ENCODE measurements at regions not wholly inside any gene's neighbourhood (a gene's known extent, or its start where the extent isn't known, plus 50 kb on each side); places are given as distances from the start of the nearest gene placed in this dataset.

- DNase-seq (ENCODE audit: low read depth in 2 of 3, low spot score in 1 of 3), result no peak
These were observed 299.3 kb downstream of the FBXW7 start for GRCh38 chr4:152236519-152237056.

DNA sequence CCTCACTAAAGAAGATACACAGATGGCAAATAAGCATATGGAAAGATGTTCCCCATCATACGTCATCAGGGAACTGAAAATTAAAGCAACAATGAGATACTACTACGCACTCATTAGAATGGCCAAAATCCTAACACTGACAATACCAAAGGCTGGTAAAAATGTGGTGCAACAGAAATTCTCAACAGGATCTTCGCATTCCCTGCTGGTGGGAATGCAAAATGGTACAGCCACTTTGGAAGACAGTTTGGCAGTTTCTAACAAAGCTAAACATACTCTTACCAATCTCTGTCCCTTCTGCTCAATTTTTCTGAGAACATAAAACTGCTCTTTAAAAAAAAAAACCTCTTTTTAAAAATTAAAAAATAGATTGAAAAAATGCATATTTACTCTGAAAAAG lies 300.2 kb downstream of the FBXW7 start:
- no peak for DNase-seq (ENCODE audit: low read depth in 2 of 3, low spot score in 1 of 3)

- no peak for DNase-seq (ENCODE audit: low read depth in 2 of 3, low spot score in 1 of 3)
These were observed 301.3 kb downstream of the FBXW7 start for GRCh38 chr4:152234571-152234970.

DNA sequence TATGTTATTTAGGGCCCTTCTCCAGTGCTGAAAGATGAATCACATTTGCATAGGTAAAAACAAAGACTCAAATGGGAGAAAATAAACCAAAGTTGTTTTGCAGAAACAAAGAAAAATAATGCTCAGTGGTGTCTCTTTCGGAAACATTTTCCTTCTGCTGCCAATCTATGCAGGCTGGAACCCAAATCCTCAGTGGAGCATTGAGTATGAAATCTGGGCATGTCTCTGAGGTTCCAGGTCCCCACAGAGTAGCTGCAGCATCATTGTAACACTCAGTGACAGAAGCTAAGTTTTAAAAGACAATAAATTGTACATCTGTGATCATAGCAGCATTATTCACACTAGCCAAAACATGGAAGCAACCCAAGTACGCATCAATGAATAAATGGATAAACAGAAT lies 303.6 kb downstream of the FBXW7 start:
- DNase-seq (ENCODE audit: low read depth in 2 of 3, low spot score in 1 of 3), result no peak

- DNase-seq (ENCODE audit: low read depth in 2 of 3, low spot score in 1 of 3), result no peak
These were observed 306.1 kb downstream of the FBXW7 start for GRCh38 chr4:152229782-152230289.

DNA sequence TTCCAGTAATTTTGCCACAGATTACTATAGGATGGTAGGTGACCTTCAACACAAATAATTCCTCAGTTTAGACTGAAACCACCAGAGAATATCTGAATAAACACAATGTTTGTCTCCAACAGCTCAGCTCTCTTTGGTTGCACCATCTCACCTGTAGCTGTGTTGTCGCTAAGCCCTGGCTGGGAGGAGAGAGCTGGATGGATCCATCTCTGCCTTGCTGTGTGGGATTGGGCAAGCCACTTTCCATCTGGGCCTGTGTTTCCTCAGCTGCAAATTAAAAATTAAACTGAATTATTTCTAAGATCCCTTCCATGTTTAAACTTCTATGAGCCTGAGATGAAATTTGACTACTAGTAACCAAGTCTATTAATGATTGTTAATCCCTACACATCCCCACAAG lies 310.2 kb downstream of the FBXW7 start:
- no peak for DNase-seq (ENCODE audit: low read depth in 2 of 3, low spot score in 1 of 3)

DNA sequence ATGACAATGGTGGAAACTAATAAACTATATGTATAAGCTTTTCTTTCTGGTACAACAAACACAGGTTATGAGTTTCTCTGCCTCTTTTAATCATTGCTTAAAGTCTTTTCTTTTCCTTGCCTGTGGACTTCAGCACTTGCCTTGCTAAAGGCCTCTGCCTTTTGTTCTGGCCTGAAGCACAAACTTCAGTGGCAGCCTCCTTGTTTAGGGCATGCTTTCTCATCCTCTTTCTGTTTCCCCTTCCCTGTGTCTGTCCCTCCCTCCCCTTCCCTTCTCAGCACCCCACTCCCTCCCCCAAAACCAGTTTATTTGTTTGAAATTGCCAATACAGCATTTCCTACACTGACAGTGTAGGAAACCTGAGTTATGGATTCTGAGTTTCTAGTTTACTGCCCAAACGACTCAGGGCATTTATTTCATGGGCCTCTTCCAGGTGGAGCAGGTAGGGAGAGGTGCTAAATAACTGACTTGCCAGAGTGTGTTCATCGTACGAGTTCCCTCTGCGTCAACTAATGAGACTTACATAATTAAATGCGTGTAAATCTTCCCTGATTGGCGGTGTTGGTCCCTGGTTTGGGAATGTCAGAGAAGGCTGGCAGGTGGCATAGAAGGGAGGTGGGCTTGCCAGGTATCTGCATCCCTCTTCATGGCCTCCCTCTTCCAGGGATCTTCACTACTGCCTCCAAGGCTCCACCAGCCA lies 311.0 kb downstream of the FBXW7 start:
- no peak for DNase-seq (ENCODE audit: low read depth in 2 of 3, low spot score in 1 of 3)

- no peak for DNase-seq (ENCODE audit: low read depth in 2 of 3, low spot score in 1 of 3)
These were observed 311.7 kb downstream of the FBXW7 start for GRCh38 chr4:152224223-152224622.

GRCh38 chr4:152223600-152223999 lies 312.3 kb downstream of the FBXW7 start:
- no peak for DNase-seq (ENCODE audit: low read depth in 2 of 3, low spot score in 1 of 3)

DNA sequence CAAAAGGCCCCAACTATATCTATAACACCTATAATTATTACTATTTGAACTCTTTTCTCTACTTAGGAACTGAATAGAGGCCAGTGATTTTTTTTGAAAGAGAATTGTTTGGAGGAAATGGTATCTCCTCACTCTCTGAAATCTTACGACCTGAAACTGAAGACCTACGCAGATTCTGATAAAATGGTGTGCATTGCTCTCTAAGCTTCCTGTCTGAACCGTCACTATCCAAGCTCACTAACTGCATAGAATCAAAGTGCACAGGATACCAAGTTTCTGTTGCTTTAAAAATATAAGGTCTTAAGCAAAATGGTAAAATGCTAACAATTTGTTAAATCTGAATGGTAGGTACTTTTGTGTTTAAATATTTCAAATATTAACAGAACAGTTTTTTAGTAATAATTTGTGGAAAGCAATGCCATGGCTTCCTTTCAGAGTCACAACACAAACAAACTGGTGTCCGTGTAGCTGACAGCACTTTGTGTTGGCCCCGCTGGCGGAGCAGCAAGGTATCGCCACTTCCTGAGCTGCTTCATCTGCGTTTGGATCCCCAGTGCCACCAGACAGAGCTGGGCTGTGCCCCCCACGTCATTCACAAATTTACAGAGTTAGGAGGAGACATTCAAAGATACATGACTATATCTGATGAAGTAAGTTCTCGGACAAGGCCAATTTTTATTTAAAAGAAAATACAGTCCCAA lies 313.9 kb downstream of the FBXW7 start:
- DNase-seq (ENCODE audit: low read depth in 2 of 3, low spot score in 1 of 3), result no peak

GRCh38 chr4:152220201-152220666 lies 315.7 kb downstream of the FBXW7 start:
- DNase-seq (ENCODE audit: low read depth in 2 of 3, low spot score in 1 of 3), result peak; percentile 2 to 33 (median 16)

GRCh38 chr4:152218576-152218975 lies 317.3 kb downstream of the FBXW7 start:
- DNase-seq (ENCODE audit: low read depth in 2 of 3, low spot score in 1 of 3), result no peak

- no peak for DNase-seq (ENCODE audit: low read depth in 2 of 3, low spot score in 1 of 3)
These were observed 318.0 kb downstream of the FBXW7 start for GRCh38 chr4:152217896-152218295.

GRCh38 chr4:152211936-152212653 lies 323.8 kb downstream of the FBXW7 start:
- DNase-seq (ENCODE audit: low read depth in 2 of 3, low spot score in 1 of 3), result no peak

- no peak for DNase-seq (ENCODE audit: low read depth in 2 of 3, low spot score in 1 of 3)
These were observed 326.0 kb downstream of the FBXW7 start for GRCh38 chr4:152209772-152210493.

DNA sequence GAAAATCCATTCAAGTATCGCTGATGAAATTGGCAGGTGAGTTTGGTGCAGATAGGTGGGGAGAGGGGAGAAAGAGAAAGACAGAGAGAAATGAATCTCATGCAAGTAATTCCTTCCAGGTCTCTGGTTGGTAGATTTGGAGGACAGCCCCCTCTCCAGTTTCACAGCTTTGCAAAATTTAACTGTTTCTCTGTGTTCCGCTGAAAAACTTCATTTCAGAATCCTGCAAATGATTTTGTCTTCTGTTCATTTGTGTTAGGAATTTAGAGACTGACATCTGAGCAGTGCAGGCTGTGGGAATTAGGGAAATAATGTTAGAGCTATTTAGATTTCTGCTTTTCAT lies 328.5 kb downstream of the FBXW7 start:
- DNase-seq (ENCODE audit: low read depth in 2 of 3, low spot score in 1 of 3), result no peak

GRCh38 chr4:152206646-152207377 lies 329.1 kb downstream of the FBXW7 start:
- no peak for DNase-seq (ENCODE audit: low read depth in 2 of 3, low spot score in 1 of 3)

GRCh38 chr4:152206185-152206584 lies 329.7 kb downstream of the FBXW7 start:
- no peak for DNase-seq (ENCODE audit: low read depth in 2 of 3, low spot score in 1 of 3)

DNA sequence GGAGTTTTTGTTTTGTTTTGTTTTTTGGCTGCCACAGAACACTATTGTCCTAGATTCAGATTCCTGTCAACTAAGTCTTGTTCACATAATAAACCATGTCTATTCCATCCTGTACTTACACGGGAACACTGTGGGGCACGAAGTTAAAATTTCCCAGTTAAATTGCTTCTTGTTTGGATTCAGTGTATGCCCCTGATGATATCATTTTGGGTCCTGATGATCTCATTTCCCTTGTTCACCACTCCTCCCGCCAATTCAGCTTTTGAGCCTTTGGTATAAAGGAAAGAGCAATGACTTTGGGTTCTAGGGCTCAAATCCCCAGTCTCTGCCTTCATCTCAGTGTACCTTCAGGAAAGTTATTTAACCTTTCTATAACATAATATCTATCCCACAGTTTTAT lies 333.5 kb downstream of the FBXW7 start:
- no peak for DNase-seq (ENCODE audit: low read depth in 2 of 3, low spot score in 1 of 3)

Measured in stimulated activated CD4-positive, alpha-beta T cell treated with anti-CD3 and anti-CD28 coated beads, Interleukin-12 subunit alpha, Interleukin-12 subunit beta, amount 100 ng/mL, for 48 hours (primary cell).